GM12891 (cell line): ENCODE measurements at regions not wholly inside any gene's neighbourhood (a gene's known extent, or its start where the extent isn't known, plus 50 kb on each side); places are given as distances from the start of the nearest gene placed in this dataset.

Source experiments
- PAX5 ChIP-seq: IDR thresholded peaks from 2 replicates; pipeline ENCODE4 v1.6.1; 2011; ENCODE audit warnings: low read length, moderate library complexity, mild to moderate bottlenecking; ENCODE audit not compliant: insufficient read depth, severe bottlenecking
- POLR2A ChIP-seq: IDR thresholded peaks from 2 replicates; pipeline ENCODE4 v1.6.1; 2011; ENCODE audit warnings: low read depth, low read length, control low read depth
- POLR2AphosphoS5 ChIP-seq: IDR thresholded peaks from 2 replicates; pipeline ENCODE4 v1.6.1; 2011; ENCODE audit warnings: low read depth, low read length, control low read depth
- POU2F2 ChIP-seq: IDR thresholded peaks from 2 replicates; pipeline ENCODE4 v1.6.1; 2011; ENCODE audit warnings: low read depth, mild to moderate bottlenecking, control low read depth, low read length, moderate library complexity
- SPI1 ChIP-seq: IDR thresholded peaks from 2 replicates; pipeline ENCODE4 v1.6.1; 2011; ENCODE audit warnings: low read depth, low read length, control low read depth
- TAF1 ChIP-seq: IDR thresholded peaks from 2 replicates; pipeline ENCODE4 v1.6.1; 2011; ENCODE audit warnings: low read depth, low read length, control low read depth

DNA sequence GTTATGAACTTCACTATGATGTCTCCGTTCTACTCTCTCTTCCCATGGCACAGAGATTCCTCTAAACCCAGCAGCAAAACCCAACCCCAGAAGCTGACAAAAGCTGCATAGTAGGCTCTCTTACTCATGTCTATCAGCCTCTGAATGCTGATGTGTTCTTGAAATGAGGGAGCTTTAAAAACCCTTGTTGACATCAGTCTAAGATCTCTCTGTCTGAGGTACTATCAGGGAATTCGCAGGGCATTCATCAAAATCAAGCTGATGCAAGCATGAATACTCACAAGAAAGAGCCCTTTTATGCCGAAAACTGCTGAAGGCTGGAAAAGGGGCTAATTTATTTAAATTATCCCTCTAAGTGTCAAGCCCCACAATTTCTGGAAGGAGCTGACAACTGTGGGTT lies 710.6 kb upstream of the FANCL start:
- no peak for TF ChIP-seq POLR2AphosphoS5
- no peak for TF ChIP-seq POLR2A
- TF ChIP-seq SPI1 = no peak
- no peak for TF ChIP-seq TAF1
- TF ChIP-seq PAX5 = no peak
- no peak for TF ChIP-seq POU2F2
